C4-2B (cell line): ENCODE measurements at regions not wholly inside any gene's neighbourhood (a gene's known extent, or its start where the extent isn't known, plus 50 kb on each side); places are given as distances from the start of the nearest gene placed in this dataset.

Experiments
- ZFX ChIP-seq: fragments of 450-650 bp; IDR thresholded peaks from 2 replicates; pipeline ENCODE4 v1.6.1; 2017
- TF ChIP-seq, protein P1 (sequence below): fragments of 450-650 bp; conservative IDR thresholded peaks from 2 replicates; pipeline ENCODE4 v1.5.1; 2017; ENCODE audit warnings: mild to moderate bottlenecking

GRCh38 chr11:87736928-87737327 is 438.3 kb downstream of the RAB38 start:
- TF ChIP-seq, protein P1, sequence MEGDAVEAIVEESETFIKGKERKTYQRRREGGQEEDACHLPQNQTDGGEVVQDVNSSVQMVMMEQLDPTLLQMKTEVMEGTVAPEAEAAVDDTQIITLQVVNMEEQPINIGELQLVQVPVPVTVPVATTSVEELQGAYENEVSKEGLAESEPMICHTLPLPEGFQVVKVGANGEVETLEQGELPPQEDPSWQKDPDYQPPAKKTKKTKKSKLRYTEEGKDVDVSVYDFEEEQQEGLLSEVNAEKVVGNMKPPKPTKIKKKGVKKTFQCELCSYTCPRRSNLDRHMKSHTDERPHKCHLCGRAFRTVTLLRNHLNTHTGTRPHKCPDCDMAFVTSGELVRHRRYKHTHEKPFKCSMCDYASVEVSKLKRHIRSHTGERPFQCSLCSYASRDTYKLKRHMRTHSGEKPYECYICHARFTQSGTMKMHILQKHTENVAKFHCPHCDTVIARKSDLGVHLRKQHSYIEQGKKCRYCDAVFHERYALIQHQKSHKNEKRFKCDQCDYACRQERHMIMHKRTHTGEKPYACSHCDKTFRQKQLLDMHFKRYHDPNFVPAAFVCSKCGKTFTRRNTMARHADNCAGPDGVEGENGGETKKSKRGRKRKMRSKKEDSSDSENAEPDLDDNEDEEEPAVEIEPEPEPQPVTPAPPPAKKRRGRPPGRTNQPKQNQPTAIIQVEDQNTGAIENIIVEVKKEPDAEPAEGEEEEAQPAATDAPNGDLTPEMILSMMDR, result no peak
- TF ChIP-seq ZFX, result no peak
